ENCODE measurements at regions not wholly inside any gene's neighbourhood (a gene's known extent, or its start where the extent isn't known, plus 50 kb on each side); places are given as distances from the start of the nearest gene placed in this dataset.
"Not testable (repeated sequence)": the region's sequence is repeated elsewhere in the genome, so short reads cannot be mapped to it uniquely, and the experiment has no call there.

GRCh38 chr2:145749556-145749955, 1229.6 kb upstream of the ZEB2 start:
- Histone ChIP-seq H3K27me3 (no peaks in the 10 kb centered on the region), H3K4me1 (ENCODE audit: low read depth) (peaks cover 34% of the 10 kb centered on the region), H3K27ac (no peak overlapping the region), H3K9me3 (ENCODE audit: low read depth) (no peaks in the 10 kb centered on the region), H3K36me3 (no peaks in the 10 kb centered on the region), H3K4me3 (no peak overlapping the region)
- no peak for DNase-seq (ENCODE audit: low read depth in 1 of 2, low spot score in 1 of 2)
- TF ChIP-seq, protein P1, sequence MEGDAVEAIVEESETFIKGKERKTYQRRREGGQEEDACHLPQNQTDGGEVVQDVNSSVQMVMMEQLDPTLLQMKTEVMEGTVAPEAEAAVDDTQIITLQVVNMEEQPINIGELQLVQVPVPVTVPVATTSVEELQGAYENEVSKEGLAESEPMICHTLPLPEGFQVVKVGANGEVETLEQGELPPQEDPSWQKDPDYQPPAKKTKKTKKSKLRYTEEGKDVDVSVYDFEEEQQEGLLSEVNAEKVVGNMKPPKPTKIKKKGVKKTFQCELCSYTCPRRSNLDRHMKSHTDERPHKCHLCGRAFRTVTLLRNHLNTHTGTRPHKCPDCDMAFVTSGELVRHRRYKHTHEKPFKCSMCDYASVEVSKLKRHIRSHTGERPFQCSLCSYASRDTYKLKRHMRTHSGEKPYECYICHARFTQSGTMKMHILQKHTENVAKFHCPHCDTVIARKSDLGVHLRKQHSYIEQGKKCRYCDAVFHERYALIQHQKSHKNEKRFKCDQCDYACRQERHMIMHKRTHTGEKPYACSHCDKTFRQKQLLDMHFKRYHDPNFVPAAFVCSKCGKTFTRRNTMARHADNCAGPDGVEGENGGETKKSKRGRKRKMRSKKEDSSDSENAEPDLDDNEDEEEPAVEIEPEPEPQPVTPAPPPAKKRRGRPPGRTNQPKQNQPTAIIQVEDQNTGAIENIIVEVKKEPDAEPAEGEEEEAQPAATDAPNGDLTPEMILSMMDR (IDR thresholded peaks at IDR 0.05; ENCODE audit: low read depth, low read length), result no peak

GRCh38 chr2:145748927-145749326, 1229.0 kb upstream of the ZEB2 start:
- Histone ChIP-seq H3K27me3 (no peaks in the 10 kb centered on the region), H3K4me3 (no peak overlapping the region), H3K9me3 (ENCODE audit: low read depth) (no peaks in the 10 kb centered on the region), H3K27ac (no peak overlapping the region), H3K36me3 (no peaks in the 10 kb centered on the region), H3K4me1 (ENCODE audit: low read depth) (peaks cover 32% of the 10 kb centered on the region)
- TF ChIP-seq, protein P1 (IDR thresholded peaks at IDR 0.05; ENCODE audit: low read depth, low read length), result no peak
- no peak for DNase-seq (ENCODE audit: low read depth in 1 of 2, low spot score in 1 of 2)

- H3K4me1 ChIP-seq (ENCODE audit: low read depth), result peaks cover 24% of the 10 kb centered on the region
- H3K27ac ChIP-seq, result no peak overlapping the region
- no peak for DNase-seq (ENCODE audit: low read depth in 1 of 2, low spot score in 1 of 2)
- H3K27me3 ChIP-seq, result no peaks in the 10 kb centered on the region
- no peaks in the 10 kb centered on the region for H3K36me3 ChIP-seq
- H3K4me3 ChIP-seq, result no peak overlapping the region
- TF ChIP-seq, protein P1 (IDR thresholded peaks at IDR 0.05; ENCODE audit: low read depth, low read length), result no peak
- H3K9me3 ChIP-seq (ENCODE audit: low read depth), result no peaks in the 10 kb centered on the region
Measured at GRCh38 chr2:145747715-145748114, 1227.8 kb upstream of the ZEB2 start.

DNA sequence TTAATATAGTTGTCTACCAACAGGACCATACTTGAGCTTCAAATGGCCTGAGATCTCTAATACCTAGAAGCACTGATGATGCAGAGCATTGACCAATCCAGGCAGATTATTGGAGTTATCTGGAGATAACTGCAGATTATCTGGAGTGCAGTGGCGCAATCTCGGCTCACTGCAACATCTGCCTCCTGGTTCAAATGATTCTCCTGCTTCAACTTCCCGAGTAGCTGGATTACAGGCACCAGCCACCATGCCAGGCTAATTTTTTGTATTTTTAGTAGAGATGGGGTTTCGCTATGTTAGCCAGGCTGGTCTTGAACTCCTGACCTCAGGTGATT, 1225.4 kb upstream of the ZEB2 start:
- DNase-seq (ENCODE audit: low read depth in 1 of 2, low spot score in 1 of 2); H3K27ac ChIP-seq: not testable (repeated sequence)

GRCh38 chr2:145744541-145745386, 1224.8 kb upstream of the ZEB2 start:
- H3K4me1 ChIP-seq (ENCODE audit: low read depth), result peaks cover 5% of the 10 kb centered on the region
- no peak overlapping the region for H3K27ac ChIP-seq
- H3K27me3 ChIP-seq, result no peaks in the 10 kb centered on the region
- TF ChIP-seq, protein P1 (IDR thresholded peaks at IDR 0.05; ENCODE audit: low read depth, low read length), result no peak
- peak in 1 of 2 donors; percentile 92 for DNase-seq (ENCODE audit: low read depth in 1 of 2, low spot score in 1 of 2)
- H3K4me3 ChIP-seq, result no peak overlapping the region
- no peaks in the 10 kb centered on the region for H3K36me3 ChIP-seq
- no peaks in the 10 kb centered on the region for H3K9me3 ChIP-seq (ENCODE audit: low read depth)

More for the DNA sequence above, 1225.4 kb upstream of the ZEB2 start:
- H3K4me1 ChIP-seq (ENCODE audit: low read depth); H3K9me3 ChIP-seq (ENCODE audit: low read depth); H3K27me3 ChIP-seq; H3K4me3 ChIP-seq; H3K36me3 ChIP-seq: not testable (repeated sequence)

GRCh38 chr2:145743011-145743410, 1223.1 kb upstream of the ZEB2 start:
- Histone ChIP-seq H3K36me3 (no peaks in the 10 kb centered on the region), H3K27ac (no peak overlapping the region), H3K4me3 (no peak overlapping the region), H3K27me3 (no peaks in the 10 kb centered on the region), H3K4me1 (ENCODE audit: low read depth) (no peaks in the 10 kb centered on the region), H3K9me3 (ENCODE audit: low read depth) (no peaks in the 10 kb centered on the region)
- TF ChIP-seq, protein P1 (IDR thresholded peaks at IDR 0.05; ENCODE audit: low read depth, low read length), result no peak
- no peak for DNase-seq (ENCODE audit: low read depth in 1 of 2, low spot score in 1 of 2)
